Nephron (organoid): ENCODE measurements at regions not wholly inside any gene's neighbourhood (a gene's known extent, or its start where the extent isn't known, plus 50 kb on each side); places are given as distances from the start of the nearest gene placed in this dataset.

Source experiments
- H3K27ac Mint-ChIP-seq, 3 experiments: 2 replicates each; pipeline ENCODE4 v1.8.0; 2020; ENCODE audit warnings: mixed read lengths in 3 of 3, mild to moderate bottlenecking in 2 of 3, moderate library complexity in 1 of 3
- H3K27me3 Mint-ChIP-seq: 2 replicates; pipeline ENCODE4 v1.8.0; 2021; ENCODE audit warnings: low read depth, mild to moderate bottlenecking, moderate library complexity, mixed read lengths
- H3K36me3 Mint-ChIP-seq: 2 replicates; pipeline ENCODE4 v1.8.0; 2020; ENCODE audit warnings: low read depth, mixed read lengths
- H3K4me1 Mint-ChIP-seq: 2 replicates; pipeline ENCODE4 v1.8.0; 2020; ENCODE audit warnings: mixed read lengths
- H3K4me3 Mint-ChIP-seq, 3 experiments: 2 replicates each; pipeline ENCODE4 v1.8.0; 2020; ENCODE audit warnings: mild to moderate bottlenecking in 3 of 3, mixed read lengths in 3 of 3, moderate library complexity in 2 of 3
- H3K9me3 Mint-ChIP-seq: 2 replicates; pipeline ENCODE4 v1.8.0; 2020; ENCODE audit warnings: mixed read lengths
- CTCF ChIP-seq, 3 experiments: fragments of 200-600 bp; sonication (generic); IDR thresholded peaks; one replicate each; pipeline ENCODE4 v1.5.0; 2021; ENCODE audit warnings: antibody characterized with exemption in 3 of 3; ENCODE audit not compliant: unreplicated experiment in 3 of 3

- no peak overlapping the region for H3K4me3 Mint-ChIP-seq
- no peak overlapping the region for H3K27ac Mint-ChIP-seq
- H3K9me3 Mint-ChIP-seq: no peaks in the 10 kb centered on the region
- H3K27me3 Mint-ChIP-seq: no peaks in the 10 kb centered on the region
- no peaks in the 10 kb centered on the region for H3K36me3 Mint-ChIP-seq
- H3K4me1 Mint-ChIP-seq: no peaks in the 10 kb centered on the region
- no peak for TF ChIP-seq CTCF (IDR thresholded peaks at IDR 0.05; ENCODE audit: unreplicated experiment in 3 of 3)
Measured at GRCh38 chr5:58346041-58346440, 113.8 kb downstream of the PLK2 start.

GRCh38 chr5:58341476-58341875, 118.4 kb downstream of the PLK2 start:
- Mint-ChIP-seq H3K36me3 (no peaks in the 10 kb centered on the region), H3K4me1 (no peaks in the 10 kb centered on the region), H3K4me3 (no peak overlapping the region), H3K9me3 (peaks cover 7% of the 10 kb centered on the region), H3K27me3 (no peaks in the 10 kb centered on the region), H3K27ac (no peak overlapping the region)
- TF ChIP-seq CTCF (IDR thresholded peaks at IDR 0.05; ENCODE audit: unreplicated experiment in 3 of 3): no peak

GRCh38 chr5:58335518-58335917, 124.4 kb downstream of the PLK2 start:
- peaks cover 7% of the 10 kb centered on the region for H3K9me3 Mint-ChIP-seq
- no peaks in the 10 kb centered on the region for H3K27me3 Mint-ChIP-seq
- no peak overlapping the region for H3K4me3 Mint-ChIP-seq
- TF ChIP-seq CTCF (IDR thresholded peaks at IDR 0.05; ENCODE audit: unreplicated experiment in 3 of 3): no peak
- H3K4me1 Mint-ChIP-seq: no peaks in the 10 kb centered on the region
- H3K36me3 Mint-ChIP-seq: no peaks in the 10 kb centered on the region
- H3K27ac Mint-ChIP-seq: no peak overlapping the region

GRCh38 chr5:58334035-58334434, 125.9 kb downstream of the PLK2 start:
- H3K27me3 Mint-ChIP-seq: no peaks in the 10 kb centered on the region
- H3K27ac Mint-ChIP-seq: no peak overlapping the region
- no peaks in the 10 kb centered on the region for H3K36me3 Mint-ChIP-seq
- no peaks in the 10 kb centered on the region for H3K4me1 Mint-ChIP-seq
- H3K4me3 Mint-ChIP-seq: no peak overlapping the region
- no peak for TF ChIP-seq CTCF (IDR thresholded peaks at IDR 0.05; ENCODE audit: unreplicated experiment in 3 of 3)
- peaks cover 7% of the 10 kb centered on the region for H3K9me3 Mint-ChIP-seq

GRCh38 chr5:58330781-58331180, 129.1 kb downstream of the PLK2 start:
- no peak for TF ChIP-seq CTCF (IDR thresholded peaks at IDR 0.05; ENCODE audit: unreplicated experiment in 3 of 3)
- Mint-ChIP-seq H3K4me1 (peaks cover 9% of the 10 kb centered on the region), H3K4me3 (no peak overlapping the region), H3K9me3 (no peaks in the 10 kb centered on the region), H3K36me3 (no peaks in the 10 kb centered on the region), H3K27me3 (no peaks in the 10 kb centered on the region), H3K27ac (no peak overlapping the region)

GRCh38 chr5:58327289-58327688, 132.6 kb downstream of the PLK2 start:
- H3K4me3 Mint-ChIP-seq: no peak overlapping the region
- no peak for TF ChIP-seq CTCF (IDR thresholded peaks at IDR 0.05; ENCODE audit: unreplicated experiment in 3 of 3)
- no peaks in the 10 kb centered on the region for H3K36me3 Mint-ChIP-seq
- no peaks in the 10 kb centered on the region for H3K27me3 Mint-ChIP-seq
- H3K4me1 Mint-ChIP-seq: peaks cover 19% of the 10 kb centered on the region
- H3K27ac Mint-ChIP-seq: no peak overlapping the region
- H3K9me3 Mint-ChIP-seq: no peaks in the 10 kb centered on the region
